Osteocyte (in vitro differentiated cells): ENCODE measurements at regions not wholly inside any gene's neighbourhood (a gene's known extent, or its start where the extent isn't known, plus 50 kb on each side); places are given as distances from the start of the nearest gene placed in this dataset.

Experiments
- DNase-seq: peaks from one replicate; pipeline ENCODE4 v3.0.0; 2021; ENCODE audit warnings: mixed read lengths; ENCODE audit not compliant: unreplicated experiment; ENCODE audit errors: extremely low spot score
- H3K27ac Mint-ChIP-seq: one replicate; pipeline ENCODE4 v1.8.0; 2021; ENCODE audit warnings: mild to moderate bottlenecking, mixed read lengths; ENCODE audit not compliant: unreplicated experiment
- H3K27me3 Mint-ChIP-seq: one replicate; pipeline ENCODE4 v1.8.0; 2021; ENCODE audit warnings: mixed read lengths; ENCODE audit not compliant: unreplicated experiment
- H3K36me3 Mint-ChIP-seq: one replicate; pipeline ENCODE4 v1.8.0; 2021; ENCODE audit warnings: mixed read lengths; ENCODE audit not compliant: unreplicated experiment
- H3K4me1 Mint-ChIP-seq: one replicate; pipeline ENCODE4 v1.8.0; 2021; ENCODE audit warnings: mixed read lengths; ENCODE audit not compliant: unreplicated experiment
- H3K4me3 Mint-ChIP-seq: one replicate; pipeline ENCODE4 v1.8.0; 2021; ENCODE audit warnings: mild to moderate bottlenecking, moderate library complexity, mixed read lengths; ENCODE audit not compliant: unreplicated experiment
- H3K9me3 Mint-ChIP-seq: one replicate; pipeline ENCODE4 v1.8.0; 2021; ENCODE audit warnings: mixed read lengths; ENCODE audit not compliant: unreplicated experiment
- CTCF ChIP-seq: fragments of 200-600 bp; sonication (generic); IDR thresholded peaks from 2 replicates; pipeline ENCODE4 v1.5.0; 2021; ENCODE audit warnings: antibody characterized with exemption, mild to moderate bottlenecking, moderate library complexity

- Mint-ChIP-seq H3K4me1 (no peaks in the 10 kb centered on the region), H3K27ac (no peak overlapping the region)
These were observed 145.3 kb downstream of the CTTN start for GRCh38 chr11:70543611-70544010.

GRCh38 chr11:70544067-70544773, 145.9 kb downstream of the CTTN start:
- Mint-ChIP-seq H3K4me1 (no peaks in the 10 kb centered on the region), H3K9me3 (no peaks in the 10 kb centered on the region)
- DNase-seq, result no peak

More at GRCh38 chr11:70543611-70544010, 145.3 kb downstream of the CTTN start:
- H3K27me3 Mint-ChIP-seq, result peaks cover 2% of the 10 kb centered on the region
- no peak for DNase-seq
- no peak overlapping the region for H3K4me3 Mint-ChIP-seq
- no peak for TF ChIP-seq CTCF
- no peaks in the 10 kb centered on the region for H3K9me3 Mint-ChIP-seq
- H3K36me3 Mint-ChIP-seq, result no peaks in the 10 kb centered on the region

GRCh38 chr11:70544774-70545609, 146.7 kb downstream of the CTTN start:
- TF ChIP-seq CTCF, result no peak
- DNase-seq, result no peak
- Mint-ChIP-seq H3K4me1 (no peaks in the 10 kb centered on the region), H3K27ac (no peak overlapping the region), H3K36me3 (no peaks in the 10 kb centered on the region), H3K9me3 (no peaks in the 10 kb centered on the region), H3K4me3 (no peak overlapping the region), H3K27me3 (peaks cover 2% of the 10 kb centered on the region)

More at GRCh38 chr11:70544067-70544773, 145.9 kb downstream of the CTTN start:
- Mint-ChIP-seq H3K27ac (no peak overlapping the region), H3K4me3 (no peak overlapping the region), H3K27me3 (peaks cover 2% of the 10 kb centered on the region), H3K36me3 (no peaks in the 10 kb centered on the region)
- TF ChIP-seq CTCF, result no peak

GRCh38 chr11:70545610-70545912, 147.2 kb downstream of the CTTN start:
- no peaks in the 10 kb centered on the region for H3K4me1 Mint-ChIP-seq
- TF ChIP-seq CTCF, result no peak
- H3K36me3 Mint-ChIP-seq, result no peaks in the 10 kb centered on the region
- H3K27ac Mint-ChIP-seq, result no peak overlapping the region
- H3K4me3 Mint-ChIP-seq, result no peak overlapping the region
- DNase-seq, result no peak
- peaks cover 2% of the 10 kb centered on the region for H3K27me3 Mint-ChIP-seq
- no peaks in the 10 kb centered on the region for H3K9me3 Mint-ChIP-seq

- Mint-ChIP-seq H3K4me3 (no peak overlapping the region), H3K36me3 (no peaks in the 10 kb centered on the region), H3K9me3 (no peaks in the 10 kb centered on the region), H3K4me1 (no peaks in the 10 kb centered on the region), H3K27me3 (peaks cover 2% of the 10 kb centered on the region), H3K27ac (no peak overlapping the region)
- no peak for TF ChIP-seq CTCF
- no peak for DNase-seq
These were observed 148.0 kb downstream of the CTTN start for GRCh38 chr11:70546191-70546940.
